ENCODE measurements at regions not wholly inside any gene's neighbourhood (a gene's known extent, or its start where the extent isn't known, plus 50 kb on each side); places are given as distances from the start of the nearest gene placed in this dataset.
A peak's percentile ranks its signal among the peaks of the same experiment; 100 is the strongest.
"Not testable (repeated sequence)": the region's sequence is repeated elsewhere in the genome, so short reads cannot be mapped to it uniquely, and the experiment has no call there.

GRCh38 chr4:22625311-22625710 lies 67.4 kb upstream of the GBA3 start:
- no peaks in the 10 kb centered on the region for H3K27me3 ChIP-seq
- TF ChIP-seq EZH2 (IDR thresholded peaks at IDR 0.05; ENCODE audit: borderline replicate concordance) (no peak), EZH2phosphoT487 (IDR thresholded peaks at IDR 0.05; ENCODE audit: low read depth, severe bottlenecking, unreplicated experiment) (no peak), CTCF (IDR thresholded peaks at IDR 0.05; ENCODE audit: poor library complexity) (no peak)
- no peaks in the 10 kb centered on the region for H3K79me2 ChIP-seq
- H3K9me3 ChIP-seq (ENCODE audit: low read depth) = no peaks in the 10 kb centered on the region
- whole genome bisulfite sequencing (ENCODE audit: low lambda C conversion rate, missing lambda C conversion rate) = 36% methylated on average over 3 of the region's 3 CpGs
- no peaks in the 10 kb centered on the region for H3K36me3 ChIP-seq (replicated peaks; ENCODE audit: insufficient read depth, low read depth)
- no peak overlapping the region for H3K4me3 ChIP-seq
- H4K20me1 ChIP-seq (ENCODE audit: insufficient read depth, poor library complexity, severe bottlenecking) = no peaks in the 10 kb centered on the region
- no peaks in the 10 kb centered on the region for H3K9me2 ChIP-seq (replicated peaks; ENCODE audit: insufficient read depth)
- no peaks in the 10 kb centered on the region for H3K4me1 ChIP-seq (ENCODE audit: insufficient read depth)
- DNase-seq (ENCODE audit: low spot score) = no peak
- H3K27ac ChIP-seq = peak overlapping the region; percentile 53
- H2AFZ ChIP-seq = peak overlapping the region; percentile 33
- no peak overlapping the region for H3K4me2 ChIP-seq

- H3K79me2 ChIP-seq; H3K4me2 ChIP-seq; H2AFZ ChIP-seq; DNase-seq (ENCODE audit: low spot score); H4K20me1 ChIP-seq (ENCODE audit: insufficient read depth, poor library complexity, severe bottlenecking); H3K4me3 ChIP-seq; H3K27ac ChIP-seq; H3K9me2 ChIP-seq (replicated peaks; ENCODE audit: insufficient read depth); H3K9me3 ChIP-seq (ENCODE audit: low read depth); H3K4me1 ChIP-seq (ENCODE audit: insufficient read depth); H3K36me3 ChIP-seq (replicated peaks; ENCODE audit: insufficient read depth, low read depth); H3K27me3 ChIP-seq: not testable (repeated sequence)
Observed at GRCh38 chr4:22627851-22628250, 64.9 kb upstream of the GBA3 start.

- not testable (repeated sequence) for H2AFZ ChIP-seq; H3K27ac ChIP-seq; H3K4me2 ChIP-seq; H3K4me3 ChIP-seq; H3K9me3 ChIP-seq (ENCODE audit: low read depth); H3K9me2 ChIP-seq (replicated peaks; ENCODE audit: insufficient read depth); H3K36me3 ChIP-seq (replicated peaks; ENCODE audit: insufficient read depth, low read depth); H3K4me1 ChIP-seq (ENCODE audit: insufficient read depth); DNase-seq (ENCODE audit: low spot score); H3K79me2 ChIP-seq; H3K27me3 ChIP-seq; H4K20me1 ChIP-seq (ENCODE audit: insufficient read depth, poor library complexity, severe bottlenecking)
- WGBS (ENCODE audit: low lambda C conversion rate, missing lambda C conversion rate) = 61% methylated on average over 11 of the region's 11 CpGs
Observed at GRCh38 chr4:22630161-22630975, 62.4 kb upstream of the GBA3 start.

- not testable (repeated sequence) for H3K27me3 ChIP-seq; H3K4me3 ChIP-seq; H3K9me2 ChIP-seq (replicated peaks; ENCODE audit: insufficient read depth); H3K4me1 ChIP-seq (ENCODE audit: insufficient read depth); H3K4me2 ChIP-seq; H3K79me2 ChIP-seq; H2AFZ ChIP-seq; H4K20me1 ChIP-seq (ENCODE audit: insufficient read depth, poor library complexity, severe bottlenecking); H3K27ac ChIP-seq; H3K36me3 ChIP-seq (replicated peaks; ENCODE audit: insufficient read depth, low read depth); DNase-seq (ENCODE audit: low spot score); H3K9me3 ChIP-seq (ENCODE audit: low read depth)
- WGBS (ENCODE audit: low lambda C conversion rate, missing lambda C conversion rate) = 90% methylated on average over 5 of the region's 5 CpGs
Observed at GRCh38 chr4:22631167-22631566, 61.6 kb upstream of the GBA3 start.

- 98% methylated on average over 56 of the region's 69 CpGs for WGBS (ENCODE audit: low lambda C conversion rate, missing lambda C conversion rate)
- no peaks in the 10 kb centered on the region for H3K4me1 ChIP-seq (ENCODE audit: insufficient read depth)
Observed at GRCh38 chr4:22634541-22635181, 58.1 kb upstream of the GBA3 start.

GRCh38 chr4:22635182-22635549 lies 57.6 kb upstream of the GBA3 start:
- H3K9me2 ChIP-seq (replicated peaks; ENCODE audit: insufficient read depth); H3K4me2 ChIP-seq; H3K4me1 ChIP-seq (ENCODE audit: insufficient read depth); H4K20me1 ChIP-seq (ENCODE audit: insufficient read depth, poor library complexity, severe bottlenecking); H2AFZ ChIP-seq; H3K4me3 ChIP-seq; H3K27ac ChIP-seq; H3K27me3 ChIP-seq; H3K79me2 ChIP-seq; H3K36me3 ChIP-seq (replicated peaks; ENCODE audit: insufficient read depth, low read depth); DNase-seq (ENCODE audit: low spot score); H3K9me3 ChIP-seq (ENCODE audit: low read depth): not testable (repeated sequence)
- WGBS (ENCODE audit: low lambda C conversion rate, missing lambda C conversion rate) = 94% methylated on average over 4 of the region's 4 CpGs

More at GRCh38 chr4:22634541-22635181, 58.1 kb upstream of the GBA3 start:
- no peak for TF ChIP-seq EZH2phosphoT487 (IDR thresholded peaks at IDR 0.05; ENCODE audit: low read depth, severe bottlenecking, unreplicated experiment)
- TF ChIP-seq EZH2 (IDR thresholded peaks at IDR 0.05; ENCODE audit: borderline replicate concordance) = no peak
- TF ChIP-seq CTCF (IDR thresholded peaks at IDR 0.05; ENCODE audit: poor library complexity) = no peak
- DNase-seq (ENCODE audit: low spot score) = no peak
- Histone ChIP-seq H3K27ac (no peak overlapping the region), H3K4me2 (no peak overlapping the region), H3K36me3 (replicated peaks; ENCODE audit: insufficient read depth, low read depth) (no peaks in the 10 kb centered on the region), H3K4me3 (no peak overlapping the region), H3K79me2 (no peaks in the 10 kb centered on the region), H2AFZ (no peak overlapping the region), H4K20me1 (ENCODE audit: insufficient read depth, poor library complexity, severe bottlenecking) (no peaks in the 10 kb centered on the region), H3K27me3 (no peaks in the 10 kb centered on the region), H3K9me3 (ENCODE audit: low read depth) (no peaks in the 10 kb centered on the region), H3K9me2 (replicated peaks; ENCODE audit: insufficient read depth) (no peaks in the 10 kb centered on the region)
